K562 (cell line): ENCODE measurements at regions not wholly inside any gene's neighbourhood (a gene's known extent, or its start where the extent isn't known, plus 50 kb on each side); places are given as distances from the start of the nearest gene placed in this dataset.

Source experiments
- ATAC-seq: fragments of 200-7000 bp; cut with Tn5 transposase; 3 replicates; pipeline ENCODE4 v1.9.1; 2020; ENCODE audit warnings: moderate library complexity
- BruUV-seq: library from RNA; stranded (reverse); fragments of 400-500 nt; replicated peaks from 2 replicates; lab custom pipeline; 2021; lab: Mats Ljungman, UMichigan
- CTCF ChIA-PET: fragments of 300-600 bp; formaldehyde crosslinking; extraction: SDS; loops from one replicate; lab custom pipeline; 2021; ENCODE audit warnings: low intra/inter-chr PET ratio; lab: Yijun Ruan, JAX
- POLR2A ChIA-PET: fragments of 300-600, 350-650 bp; sonication (Branson Sonifier 250); formaldehyde crosslinking; extraction: SDS; loops from one replicate; lab custom pipeline; 2021; ENCODE audit warnings: antibody characterized with exemption, inconsistent platforms; lab: Yijun Ruan, JAX
- DNase-seq, 4 experiments: peaks; one replicate each; pipeline versions ENCODE4 v3.0.0 to v3.0.0-alpha.2; 2011 to 2018; ENCODE audit warnings: low spot score in 3 of 4, mixed read lengths in 3 of 4; ENCODE audit errors: extremely low read depth in 1 of 4
- FAIRE-seq: peaks from 2 replicates; lab custom pipeline; 2011; peaks lifted over from hg19 to GRCh38; lab: Jason Lieb, UNC
- H2AFZ ChIP-seq: 2 replicates; pipeline ENCODE4 v1.6.0; 2011; ENCODE audit warnings: low read depth, low read length, control low read depth, inconsistent platforms
- H3K27ac ChIP-seq: fragments of 200-600 bp; 3 replicates; pipeline ENCODE4 v1.8.0; 2011; ENCODE audit warnings: low read depth, mild to moderate bottlenecking, control low read depth, inconsistent platforms, low read length, moderate library complexity, mixed read lengths; ENCODE audit errors: extremely low read depth
- H3K27me3 ChIP-seq, 2 experiments: fragments of 300-600 bp in 1 of 2; 2 replicates in 1 of 2; 3 replicates in 1 of 2; pipeline versions ENCODE4 v1.6.0 to v1.8.0; 2011; ENCODE audit warnings: inconsistent platforms in 2 of 2, low read length in 2 of 2, mild to moderate bottlenecking in 1 of 2, mixed read lengths in 1 of 2, moderate library complexity in 1 of 2; ENCODE audit not compliant: control insufficient read depth in 2 of 2, insufficient read depth in 2 of 2
- H3K36me3 ChIP-seq: fragments of 300-600 bp; 3 replicates; pipeline ENCODE4 v1.8.0; 2011; ENCODE audit warnings: mild to moderate bottlenecking, low read length, inconsistent platforms; ENCODE audit not compliant: control insufficient read depth, insufficient read depth
- H3K4me1 ChIP-seq, 2 experiments: fragments of 200-600 bp in 1 of 2; replicated peaks in 1 of 2; 2 replicates in 1 of 2; 3 replicates in 1 of 2; pipeline versions ENCODE4 v1.5.1 to v1.8.0; 2011; ENCODE audit warnings: inconsistent platforms in 2 of 2, low read length in 2 of 2, mild to moderate bottlenecking in 1 of 2, mixed read lengths in 1 of 2, moderate library complexity in 1 of 2; ENCODE audit not compliant: control insufficient read depth in 2 of 2, insufficient read depth in 2 of 2
- H3K4me2 ChIP-seq: 2 replicates; pipeline ENCODE4 v1.6.1; 2011; ENCODE audit warnings: low read length, control low read depth, inconsistent platforms, mixed read lengths; ENCODE audit not compliant: insufficient read depth
- H3K4me3 ChIP-seq: fragments of 200-600 bp; sonication (generic), shearing (Covaris generic); 2 replicates; pipeline ENCODE4 v1.5.1; 2016; ENCODE audit warnings: control low read depth, inconsistent platforms
- H3K79me2 ChIP-seq: fragments of 200-600 bp; 3 replicates; pipeline ENCODE4 v1.8.0; 2011; ENCODE audit warnings: low read length, inconsistent platforms; ENCODE audit not compliant: control insufficient read depth, insufficient read depth
- H3K9ac ChIP-seq, 2 experiments: 2 replicates each; pipeline versions ENCODE4 v1.6.0 to v1.6.1; 2011; ENCODE audit warnings: low read depth in 2 of 2, low read length in 2 of 2, control low read depth in 1 of 2, inconsistent platforms in 1 of 2, mild to moderate bottlenecking in 1 of 2, mixed read lengths in 1 of 2; ENCODE audit not compliant: insufficient read depth in 1 of 2
- H3K9me1 ChIP-seq: one replicate; pipeline ENCODE4 v1.6.0; 2011; ENCODE audit warnings: inconsistent platforms, mild to moderate bottlenecking, low read length, moderate library complexity; ENCODE audit not compliant: control insufficient read depth, insufficient read depth
- H3K9me3 ChIP-seq: replicated peaks from 2 replicates; pipeline ENCODE4 v1.5.1; 2011; ENCODE audit warnings: low read depth, low read length, inconsistent platforms; ENCODE audit not compliant: control insufficient read depth, insufficient read depth
- H4K20me1 ChIP-seq: replicated peaks from 2 replicates; pipeline ENCODE4 v1.6.1; 2011; ENCODE audit warnings: low read length, inconsistent platforms, mixed read lengths; ENCODE audit not compliant: control insufficient read depth, insufficient read depth
- BCOR ChIP-seq: fragments of 450-650 bp; IDR thresholded peaks from 2 replicates; pipeline ENCODE4 v1.6.1; 2016
- FOXA3 ChIP-seq, 2 experiments: fragments of 450-650 bp in 1 of 2; sonication (generic) in 1 of 2; formaldehyde crosslinking; IDR thresholded peaks in 1 of 2; conservative IDR thresholded peaks in 1 of 2; 2 replicates each; pipeline versions ENCODE4 v1.4.0 to v1.8.0; 2020 to 2022; ENCODE audit warnings: mild to moderate bottlenecking in 2 of 2, missing genetic modification reagents in 1 of 2
- HIVEP1 ChIP-seq: fragments of 250-450 bp; sonication (Bioruptor Pico); IDR thresholded peaks from 2 replicates; pipeline ENCODE4 v1.4.0; 2020; ENCODE audit warnings: mild to moderate bottlenecking
- TFAM ChIP-seq: fragments of 250-450 bp; sonication (Bioruptor Pico); conservative IDR thresholded peaks from 2 replicates; pipeline ENCODE4 v1.5.0; 2021; ENCODE audit warnings: mild to moderate bottlenecking, moderate library complexity
- ZEB2 ChIP-seq: fragments of 450-650 bp; IDR thresholded peaks from 2 replicates; pipeline ENCODE4 v1.6.1; 2016
- ZNF174 ChIP-seq: fragments of 250-450 bp; sonication (Bioruptor Pico); IDR thresholded peaks from 2 replicates; pipeline ENCODE4 v1.4.0; 2020; ENCODE audit warnings: mild to moderate bottlenecking
- WGBS: fragments of 100-300 bp; shearing (Covaris generic); methylation state at CpG from one replicate; pipeline ENCODE4 v1.1.6; 2016; ENCODE audit warnings: low coverage, mixed read lengths; ENCODE audit not compliant: insufficient coverage; ENCODE audit errors: missing lambda C conversion rate; 5-methylcytosine and 5-hydroxymethylcytosine counted together
- in situ Hi-C: fragments of 300-500 bp; cut with MboI; formaldehyde crosslinking; loops from 4 replicates; pipeline ENCODE4 v1.15.0; 2018; ENCODE audit warnings: inconsistent platforms, mixed read lengths
- intact Hi-C: fragments of 100-400 bp; cut with micrococcal nuclease; formaldehyde crosslinking; loops from 2 replicates; pipeline ENCODE4 v1.14.2; 2022
- TF ChIP-seq, protein P1 (sequence below): fragments of 200-400 bp; formaldehyde crosslinking; IDR thresholded peaks from 2 replicates; pipeline ENCODE4 v1.6.1; 2017; ENCODE audit warnings: mild to moderate bottlenecking, low read depth, low read length, moderate library complexity
- TF ChIP-seq, protein P2 (sequence below), 2 experiments: IDR thresholded peaks; 2 replicates each; pipeline ENCODE4 v1.6.1; 2012; ENCODE audit warnings: improper control_type of control experiment in 2 of 2, low read depth in 2 of 2, low read length in 2 of 2, borderline replicate concordance in 1 of 2
- TF ChIP-seq, protein P3 (sequence below): fragments of 250-450 bp; sonication (Bioruptor Pico); IDR thresholded peaks from 2 replicates; pipeline ENCODE4 v1.9.0; 2021; ENCODE audit warnings: mild to moderate bottlenecking
- TF ChIP-seq, protein P4 (sequence below): sonication (generic); formaldehyde crosslinking; IDR thresholded peaks from 2 replicates; pipeline ENCODE4 v1.8.0; 2022; ENCODE audit warnings: missing genetic modification reagents, mild to moderate bottlenecking, borderline replicate concordance

DNA sequence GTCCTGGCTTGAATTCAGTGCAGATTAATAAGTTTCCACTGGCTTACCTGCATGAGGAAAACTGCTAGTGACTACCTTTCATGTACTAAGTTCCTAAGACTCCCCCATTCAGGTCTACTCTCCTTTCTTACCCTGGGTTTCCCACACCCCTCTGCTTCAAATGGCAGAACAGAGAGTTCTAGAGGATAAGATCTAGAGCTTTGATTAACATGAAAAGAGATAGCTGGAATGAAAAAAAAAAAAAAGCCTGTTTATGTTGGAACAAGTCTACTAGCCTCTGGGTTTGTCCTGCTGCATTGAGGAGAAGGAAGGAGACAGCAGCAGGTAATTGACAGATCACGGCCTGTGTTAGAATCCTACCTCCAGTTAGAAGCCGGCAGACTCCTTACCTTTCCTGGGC is 201.4 kb upstream of the SOX4 start (continued):
- TF ChIP-seq, protein P1, sequence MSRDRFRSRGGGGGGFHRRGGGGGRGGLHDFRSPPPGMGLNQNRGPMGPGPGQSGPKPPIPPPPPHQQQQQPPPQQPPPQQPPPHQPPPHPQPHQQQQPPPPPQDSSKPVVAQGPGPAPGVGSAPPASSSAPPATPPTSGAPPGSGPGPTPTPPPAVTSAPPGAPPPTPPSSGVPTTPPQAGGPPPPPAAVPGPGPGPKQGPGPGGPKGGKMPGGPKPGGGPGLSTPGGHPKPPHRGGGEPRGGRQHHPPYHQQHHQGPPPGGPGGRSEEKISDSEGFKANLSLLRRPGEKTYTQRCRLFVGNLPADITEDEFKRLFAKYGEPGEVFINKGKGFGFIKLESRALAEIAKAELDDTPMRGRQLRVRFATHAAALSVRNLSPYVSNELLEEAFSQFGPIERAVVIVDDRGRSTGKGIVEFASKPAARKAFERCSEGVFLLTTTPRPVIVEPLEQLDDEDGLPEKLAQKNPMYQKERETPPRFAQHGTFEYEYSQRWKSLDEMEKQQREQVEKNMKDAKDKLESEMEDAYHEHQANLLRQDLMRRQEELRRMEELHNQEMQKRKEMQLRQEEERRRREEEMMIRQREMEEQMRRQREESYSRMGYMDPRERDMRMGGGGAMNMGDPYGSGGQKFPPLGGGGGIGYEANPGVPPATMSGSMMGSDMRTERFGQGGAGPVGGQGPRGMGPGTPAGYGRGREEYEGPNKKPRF, result no peak
- TF ChIP-seq, protein P2, sequence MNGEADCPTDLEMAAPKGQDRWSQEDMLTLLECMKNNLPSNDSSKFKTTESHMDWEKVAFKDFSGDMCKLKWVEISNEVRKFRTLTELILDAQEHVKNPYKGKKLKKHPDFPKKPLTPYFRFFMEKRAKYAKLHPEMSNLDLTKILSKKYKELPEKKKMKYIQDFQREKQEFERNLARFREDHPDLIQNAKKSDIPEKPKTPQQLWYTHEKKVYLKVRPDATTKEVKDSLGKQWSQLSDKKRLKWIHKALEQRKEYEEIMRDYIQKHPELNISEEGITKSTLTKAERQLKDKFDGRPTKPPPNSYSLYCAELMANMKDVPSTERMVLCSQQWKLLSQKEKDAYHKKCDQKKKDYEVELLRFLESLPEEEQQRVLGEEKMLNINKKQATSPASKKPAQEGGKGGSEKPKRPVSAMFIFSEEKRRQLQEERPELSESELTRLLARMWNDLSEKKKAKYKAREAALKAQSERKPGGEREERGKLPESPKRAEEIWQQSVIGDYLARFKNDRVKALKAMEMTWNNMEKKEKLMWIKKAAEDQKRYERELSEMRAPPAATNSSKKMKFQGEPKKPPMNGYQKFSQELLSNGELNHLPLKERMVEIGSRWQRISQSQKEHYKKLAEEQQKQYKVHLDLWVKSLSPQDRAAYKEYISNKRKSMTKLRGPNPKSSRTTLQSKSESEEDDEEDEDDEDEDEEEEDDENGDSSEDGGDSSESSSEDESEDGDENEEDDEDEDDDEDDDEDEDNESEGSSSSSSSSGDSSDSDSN (IDR thresholded peaks at IDR 0.05; ENCODE audit: borderline replicate concordance in 1 of 2, low read depth in 2 of 2, low read length in 2 of 2), result no peak

DNA sequence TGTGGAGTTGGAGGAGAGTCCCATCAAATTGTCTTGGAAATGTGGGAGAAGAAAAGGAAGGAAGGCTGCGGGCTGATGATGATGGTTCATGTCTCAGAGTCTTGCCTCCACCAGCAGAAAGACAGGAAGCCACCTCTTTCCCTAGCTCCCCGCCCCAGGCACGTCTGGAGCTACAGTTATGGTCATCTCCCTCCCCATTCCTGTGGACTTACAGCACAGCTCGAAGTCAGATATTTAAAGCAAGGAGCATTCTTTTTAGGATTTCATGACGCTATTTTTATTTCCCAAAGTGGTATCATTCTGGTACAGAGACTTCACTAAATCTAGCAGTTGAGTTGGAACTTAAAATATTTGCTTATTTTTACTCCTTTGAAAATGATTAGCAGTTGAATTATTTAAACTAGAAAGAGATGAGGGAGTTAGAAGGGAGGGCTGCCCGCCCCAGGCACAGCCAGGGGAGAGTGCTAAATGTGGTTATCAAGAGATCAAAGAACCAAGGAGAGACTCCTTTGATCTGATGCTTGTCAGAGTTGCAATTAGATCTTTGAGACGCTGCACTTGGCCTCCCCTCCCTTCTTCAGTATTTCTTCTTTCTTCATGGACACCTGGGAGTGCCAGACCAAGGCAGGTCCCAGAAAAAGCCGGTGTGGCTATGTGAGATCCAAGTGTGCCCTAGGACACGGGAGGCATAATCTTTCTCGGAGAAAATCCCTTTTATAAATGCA is 199.9 kb upstream of the SOX4 start:
- peaks cover 2 to 8% of the 10 kb centered on the region in 2 experiments; a peak in 2 of 5 replicates for H3K27me3 ChIP-seq
- H2AFZ ChIP-seq, result no peak overlapping the region
- H3K36me3 ChIP-seq, result no peaks in the 10 kb centered on the region
- H3K9me1 ChIP-seq, result no peaks in the 10 kb centered on the region
- no peak overlapping the region for H3K27ac ChIP-seq
- DNase-seq (no peak), FAIRE-seq (no peak), ATAC-seq (no peak)
- no peak overlapping the region for H3K4me2 ChIP-seq
- no TSS peak for BruUV-seq
- no peaks in the 10 kb centered on the region for H3K9me3 ChIP-seq
- ChIA-PET CTCF (no interaction called here), POLR2A (interaction anchor here (0.7 kb wide), 1 partner anchor 57 kb away, joined by 3 read pairs; no protein-coding TSS in a partner anchor)
- H3K79me2 ChIP-seq, result no peaks in the 10 kb centered on the region
- TF ChIP-seq BCOR (no peak), ZNF174 (CRISPR knock-in tag) (no peak), ZEB2 (no peak), TFAM (CRISPR knock-in tag) (no peak), FOXA3 (CRISPR knock-in tag; conservative IDR thresholded peaks at IDR 0.05 in 1 of 2, IDR thresholded peaks at IDR 0.05 in 1 of 2) (no peak), HIVEP1 (no peak)
- TF ChIP-seq, protein P3, sequence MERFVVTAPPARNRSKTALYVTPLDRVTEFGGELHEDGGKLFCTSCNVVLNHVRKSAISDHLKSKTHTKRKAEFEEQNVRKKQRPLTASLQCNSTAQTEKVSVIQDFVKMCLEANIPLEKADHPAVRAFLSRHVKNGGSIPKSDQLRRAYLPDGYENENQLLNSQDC (CRISPR knock-in tag), result no peak
- TF ChIP-seq, protein P4, sequence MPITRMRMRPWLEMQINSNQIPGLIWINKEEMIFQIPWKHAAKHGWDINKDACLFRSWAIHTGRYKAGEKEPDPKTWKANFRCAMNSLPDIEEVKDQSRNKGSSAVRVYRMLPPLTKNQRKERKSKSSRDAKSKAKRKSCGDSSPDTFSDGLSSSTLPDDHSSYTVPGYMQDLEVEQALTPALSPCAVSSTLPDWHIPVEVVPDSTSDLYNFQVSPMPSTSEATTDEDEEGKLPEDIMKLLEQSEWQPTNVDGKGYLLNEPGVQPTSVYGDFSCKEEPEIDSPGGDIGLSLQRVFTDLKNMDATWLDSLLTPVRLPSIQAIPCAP (CRISPR knock-in tag), result no peak
- H3K9ac ChIP-seq, result no peak overlapping the region
- H3K4me1 ChIP-seq, result no peaks in the 10 kb centered on the region
- H4K20me1 ChIP-seq, result no peaks in the 10 kb centered on the region
- intact Hi-C loops (no loop called here), in situ Hi-C loops (no loop called here)
- under 1% methylated on average over 10 of the region's 10 CpGs for WGBS
- H3K4me3 ChIP-seq, result no peak overlapping the region
